ENCODE measurements at regions not wholly inside any gene's neighbourhood (a gene's known extent, or its start where the extent isn't known, plus 50 kb on each side); places are given as distances from the start of the nearest gene placed in this dataset.
A peak's percentile ranks its signal among the peaks of the same experiment; 100 is the strongest.

DNA sequence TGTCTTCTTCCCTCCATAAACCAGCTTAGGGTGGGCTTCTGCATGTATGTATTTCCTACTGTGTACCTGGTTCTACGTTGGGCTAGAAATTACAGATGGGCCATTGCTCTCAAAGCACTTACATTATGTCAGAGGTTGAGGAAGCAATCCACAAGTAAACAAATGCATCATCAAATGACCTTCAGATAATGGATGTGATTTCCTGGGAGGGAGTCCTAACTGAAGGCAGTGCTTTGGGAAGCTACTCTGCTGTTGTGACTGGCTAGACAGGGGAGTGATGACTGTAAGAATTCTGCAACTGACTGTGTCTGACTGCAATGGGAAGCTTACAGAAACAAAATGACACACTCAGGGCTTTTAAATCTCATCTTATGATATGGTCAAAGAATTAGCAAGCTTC, 71.0 kb upstream of the PRR23E start:
- no peak overlapping the region for H3K4me3 ChIP-seq
- no peaks in the 10 kb centered on the region for H3K27me3 ChIP-seq
- H3K4me1 ChIP-seq = peaks cover 0 to 3% of the 10 kb centered on the region in 2 donors
- no peak for DNase-seq (ENCODE audit: low spot score in 2 of 2)
- intact Hi-C loops (cut with DNase I) = no loop called here
- no peaks in the 10 kb centered on the region for H3K36me3 ChIP-seq
- TF ChIP-seq CTCF (IDR thresholded peaks at IDR 0.05) = no peak
- no peak overlapping the region for H3K27ac ChIP-seq
- no peaks in the 10 kb centered on the region for H3K9me3 ChIP-seq

- Histone ChIP-seq H3K4me3 (no peak overlapping the region), H3K27me3 (no peaks in the 10 kb centered on the region), H3K36me3 (no peaks in the 10 kb centered on the region), H3K9me3 (no peaks in the 10 kb centered on the region), H3K27ac (no peak overlapping the region), H3K4me1 (peaks cover 0 to 3% of the 10 kb centered on the region in 2 donors)
- no peak for TF ChIP-seq CTCF (IDR thresholded peaks at IDR 0.05)
- intact Hi-C loops (cut with DNase I) = no loop called here
- DNase-seq (ENCODE audit: low spot score in 2 of 2) = peak in 1 of 2 donors; percentile 34
Observed at GRCh38 chr3:127123533-127123932, 69.4 kb upstream of the PRR23E start.

DNA sequence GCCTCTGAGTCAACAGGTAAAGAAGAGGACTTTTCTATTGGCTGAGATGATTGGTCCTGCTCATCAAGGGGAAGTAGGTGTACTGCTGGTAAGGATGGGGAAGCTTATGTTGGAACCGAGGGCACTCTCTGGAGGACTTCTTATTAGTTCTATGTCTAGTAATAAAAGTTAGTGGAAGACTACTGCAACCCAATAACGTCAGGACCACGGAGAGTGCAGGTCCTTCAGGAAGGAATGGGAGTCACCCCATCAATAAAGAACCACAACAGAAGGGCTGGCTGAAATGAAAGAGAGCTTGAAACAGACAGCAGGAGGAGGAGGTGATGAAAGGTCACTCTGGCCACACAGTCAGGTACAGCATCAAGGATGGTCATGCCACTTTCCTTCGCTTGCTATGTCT, 68.8 kb upstream of the PRR23E start:
- no peak overlapping the region for H3K27ac ChIP-seq
- no peaks in the 10 kb centered on the region for H3K9me3 ChIP-seq
- intact Hi-C loops (cut with DNase I) = no loop called here
- H3K4me1 ChIP-seq = peaks cover 0 to 3% of the 10 kb centered on the region in 2 donors
- H3K4me3 ChIP-seq = no peak overlapping the region
- TF ChIP-seq CTCF (IDR thresholded peaks at IDR 0.05) = no peak
- no peaks in the 10 kb centered on the region for H3K36me3 ChIP-seq
- no peaks in the 10 kb centered on the region for H3K27me3 ChIP-seq
- DNase-seq (ENCODE audit: low spot score in 2 of 2) = peak in 1 of 2 donors; percentile 18

- peaks cover 0 to 4% of the 10 kb centered on the region in 2 donors for H3K4me1 ChIP-seq
- intact Hi-C loops (cut with DNase I) = no loop called here
- no peak for DNase-seq (ENCODE audit: low spot score in 2 of 2)
- no peak overlapping the region for H3K4me3 ChIP-seq
- TF ChIP-seq CTCF (IDR thresholded peaks at IDR 0.05) = no peak
- H3K27ac ChIP-seq = no peak overlapping the region
- no peaks in the 10 kb centered on the region for H3K36me3 ChIP-seq
- H3K9me3 ChIP-seq = no peaks in the 10 kb centered on the region
- no peaks in the 10 kb centered on the region for H3K27me3 ChIP-seq
Observed at GRCh38 chr3:127131424-127132170, 61.3 kb upstream of the PRR23E start.

- no peak for DNase-seq (ENCODE audit: low spot score in 2 of 2)
- Histone ChIP-seq H3K4me3 (no peak overlapping the region), H3K4me1 (peaks cover 0 to 4% of the 10 kb centered on the region in 2 donors), H3K27me3 (no peaks in the 10 kb centered on the region), H3K27ac (no peak overlapping the region), H3K9me3 (no peaks in the 10 kb centered on the region), H3K36me3 (no peaks in the 10 kb centered on the region)
- intact Hi-C loops (cut with DNase I) = no loop called here
- TF ChIP-seq CTCF (IDR thresholded peaks at IDR 0.05) = no peak
Observed at GRCh38 chr3:127132876-127133275, 60.1 kb upstream of the PRR23E start.
